Frontal cortex (tissue), 3 donors: ENCODE measurements at regions not wholly inside any gene's neighbourhood (a gene's known extent, or its start where the extent isn't known, plus 50 kb on each side); places are given as distances from the start of the nearest gene placed in this dataset.

ENCODE experiments used
- DNase-seq, 2 donors: peaks; one replicate each; pipeline ENCODE4 v3.0.0; 2012; ENCODE audit warnings: low spot score in 2 of 2
- FAIRE-seq: peaks from 2 replicates; lab custom pipeline; 2012; peaks lifted over from hg19 to GRCh38; lab: Jason Lieb, UNC
- donor health status: control.
- donor health status: control.
- donor health status: control.

- FAIRE-seq: no peak
Observed at GRCh38 chr13:111945086-111945485, 121.9 kb upstream of the SOX1 start.

GRCh38 chr13:111946214-111946613 is 120.7 kb upstream of the SOX1 start:
- no peak for DNase-seq
- FAIRE-seq: no peak

More at GRCh38 chr13:111945086-111945485, 121.9 kb upstream of the SOX1 start:
- DNase-seq: no peak

GRCh38 chr13:111947026-111947810 is 119.7 kb upstream of the SOX1 start:
- FAIRE-seq (no peak), DNase-seq (no peak)

- FAIRE-seq: no peak
Observed at GRCh38 chr13:111947876-111948275, 119.1 kb upstream of the SOX1 start.

GRCh38 chr13:111948281-111948680 is 118.7 kb upstream of the SOX1 start:
- FAIRE-seq (no peak), DNase-seq (no peak)

More at GRCh38 chr13:111947876-111948275, 119.1 kb upstream of the SOX1 start:
- DNase-seq: no peak

GRCh38 chr13:111948811-111949210 is 118.1 kb upstream of the SOX1 start:
- DNase-seq (no peak), FAIRE-seq (no peak)

GRCh38 chr13:111949311-111949710 is 117.6 kb upstream of the SOX1 start:
- DNase-seq (no peak), FAIRE-seq (no peak)

- DNase-seq (no peak), FAIRE-seq (no peak)
Observed at GRCh38 chr13:111950697-111951096, 116.3 kb upstream of the SOX1 start.

- no peak for FAIRE-seq
- DNase-seq: no peak
Observed at GRCh38 chr13:111952032-111952431, 114.9 kb upstream of the SOX1 start.

GRCh38 chr13:111952814-111953213 is 114.1 kb upstream of the SOX1 start:
- FAIRE-seq (no peak), DNase-seq (no peak)

- FAIRE-seq: no peak
- no peak for DNase-seq
Observed at GRCh38 chr13:111953546-111954178, 113.3 kb upstream of the SOX1 start.

GRCh38 chr13:111954661-111955411 is 112.1 kb upstream of the SOX1 start:
- DNase-seq (no peak), FAIRE-seq (no peak)

GRCh38 chr13:111955412-111956065 is 111.4 kb upstream of the SOX1 start:
- DNase-seq (no peak), FAIRE-seq (no peak)

GRCh38 chr13:111956261-111957151 is 110.4 kb upstream of the SOX1 start:
- FAIRE-seq (no peak), DNase-seq (no peak)

GRCh38 chr13:111957913-111958450 is 109.0 kb upstream of the SOX1 start:
- DNase-seq (no peak), FAIRE-seq (no peak)

GRCh38 chr13:111958612-111959395 is 108.1 kb upstream of the SOX1 start:
- DNase-seq (no peak), FAIRE-seq (no peak)

- no peak for DNase-seq
- no peak for FAIRE-seq
Observed at GRCh38 chr13:111960152-111960772, 106.7 kb upstream of the SOX1 start.

GRCh38 chr13:111961236-111961635 is 105.7 kb upstream of the SOX1 start:
- FAIRE-seq (no peak), DNase-seq (no peak)
